Left kidney (tissue), 1 donor: ENCODE measurements at regions not wholly inside any gene's neighbourhood (a gene's known extent, or its start where the extent isn't known, plus 50 kb on each side); places are given as distances from the start of the nearest gene placed in this dataset.
A peak's percentile ranks its signal among the peaks of the same experiment; 100 is the strongest.

ENCODE experiments used
- DNase-seq: peaks from one replicate; pipeline ENCODE4 v3.0.0-alpha.2; 2013

- no peak for DNase-seq
Measured at GRCh38 chr1:201708691-201709090, 120.3 kb upstream of the IPO9 start.

- DNase-seq = no peak
Measured at GRCh38 chr1:201709564-201710295, 119.2 kb upstream of the IPO9 start.

GRCh38 chr1:201710632-201711597, 118.0 kb upstream of the IPO9 start:
- DNase-seq = no peak

- DNase-seq = no peak
Measured at GRCh38 chr1:201711811-201712210, 117.1 kb upstream of the IPO9 start.

GRCh38 chr1:201712387-201713085, 116.4 kb upstream of the IPO9 start:
- DNase-seq = no peak

GRCh38 chr1:201713086-201713810, 115.7 kb upstream of the IPO9 start:
- DNase-seq = no peak

- DNase-seq = no peak
Measured at GRCh38 chr1:201714542-201715329, 114.2 kb upstream of the IPO9 start.

GRCh38 chr1:201715351-201715750, 113.6 kb upstream of the IPO9 start:
- no peak for DNase-seq

GRCh38 chr1:201715801-201716741, 112.9 kb upstream of the IPO9 start:
- DNase-seq = no peak

GRCh38 chr1:201716742-201717135, 112.2 kb upstream of the IPO9 start:
- no peak for DNase-seq

- DNase-seq = no peak
Measured at GRCh38 chr1:201717286-201717685, 111.7 kb upstream of the IPO9 start.

- DNase-seq = no peak
Measured at GRCh38 chr1:201718346-201719202, 110.4 kb upstream of the IPO9 start.

GRCh38 chr1:201719812-201720521, 109.0 kb upstream of the IPO9 start:
- DNase-seq = no peak

- DNase-seq = no peak
Measured at GRCh38 chr1:201720522-201720844, 108.5 kb upstream of the IPO9 start.

GRCh38 chr1:201721082-201722049, 107.6 kb upstream of the IPO9 start:
- DNase-seq = no peak

- DNase-seq = no peak
Measured at GRCh38 chr1:201724039-201724765, 104.8 kb upstream of the IPO9 start.

GRCh38 chr1:201724766-201725118, 104.2 kb upstream of the IPO9 start:
- peak; percentile 81 for DNase-seq
